HG03135 (cell line): ENCODE measurements at regions not wholly inside any gene's neighbourhood (a gene's known extent, or its start where the extent isn't known, plus 50 kb on each side); places are given as distances from the start of the nearest gene placed in this dataset.
A peak's percentile ranks its signal among the peaks of the same experiment; 100 is the strongest.
"Not testable (repeated sequence)": the region's sequence is repeated elsewhere in the genome, so short reads cannot be mapped to it uniquely, and the experiment has no call there.

Experiments
- ATAC-seq: cut with Tn5 transposase; IDR thresholded peaks from one replicate; pipeline ENCODE4 v1.9.1; 2021; ENCODE audit warnings: mild to moderate bottlenecking, moderate library complexity; ENCODE audit not compliant: unreplicated experiment

- ATAC-seq = no peak
Measured at GRCh38 chr10:52477305-52477704, 163.2 kb downstream of the DKK1 start.

- ATAC-seq = no peak
Measured at GRCh38 chr10:52479567-52479966, 165.5 kb downstream of the DKK1 start.

GRCh38 chr10:52481986-52482555, 168.0 kb downstream of the DKK1 start:
- ATAC-seq = no peak

- ATAC-seq = peak; percentile 81
Measured at GRCh38 chr10:52483587-52483986, 169.5 kb downstream of the DKK1 start.

- no peak for ATAC-seq
Measured at GRCh38 chr10:52484206-52485065, 170.4 kb downstream of the DKK1 start.

- no peak for ATAC-seq
Measured at GRCh38 chr10:52485462-52485861, 171.4 kb downstream of the DKK1 start.

GRCh38 chr10:52486840-52487611, 172.9 kb downstream of the DKK1 start:
- ATAC-seq = no peak

GRCh38 chr10:52488606-52489485, 174.8 kb downstream of the DKK1 start:
- no peak for ATAC-seq

- no peak for ATAC-seq
Measured at GRCh38 chr10:52491246-52491995, 177.3 kb downstream of the DKK1 start.

- no peak for ATAC-seq
Measured at GRCh38 chr10:52499281-52499680, 185.2 kb downstream of the DKK1 start.

GRCh38 chr10:52500476-52500875, 186.4 kb downstream of the DKK1 start:
- no peak for ATAC-seq

GRCh38 chr10:52502237-52502636, 188.2 kb downstream of the DKK1 start:
- ATAC-seq = no peak

GRCh38 chr10:52505341-52505740, 191.3 kb downstream of the DKK1 start:
- ATAC-seq = not testable (repeated sequence)

- ATAC-seq = no peak
Measured at GRCh38 chr10:52514481-52514880, 200.4 kb downstream of the DKK1 start.

- ATAC-seq = no peak
Measured at GRCh38 chr10:52517012-52517411, 202.9 kb downstream of the DKK1 start.

GRCh38 chr10:52523696-52524095, 209.6 kb downstream of the DKK1 start:
- no peak for ATAC-seq

GRCh38 chr10:52525761-52526160, 211.7 kb downstream of the DKK1 start:
- no peak for ATAC-seq

GRCh38 chr10:52526251-52526823, 212.3 kb downstream of the DKK1 start:
- ATAC-seq = no peak

GRCh38 chr10:52532650-52533290, 218.7 kb downstream of the DKK1 start:
- ATAC-seq = no peak
